ENCODE measurements at regions not wholly inside any gene's neighbourhood (a gene's known extent, or its start where the extent isn't known, plus 50 kb on each side); places are given as distances from the start of the nearest gene placed in this dataset.

- FAIRE-seq = no peak
Measured at GRCh38 chr16:63200940-63201339, 1164.7 kb upstream of the CDH8 start.

GRCh38 chr16:63195336-63195735 is 1159.1 kb upstream of the CDH8 start:
- FAIRE-seq (no peak), DNase-seq (ENCODE audit: low read depth) (no peak)
- TF ChIP-seq CTCF (IDR thresholded peaks at IDR 0.05; ENCODE audit: insufficient read depth, low read length, severe bottlenecking) = no peak
- Histone ChIP-seq H3K36me3 (ENCODE audit: control insufficient read depth, insufficient read depth, low read length) (no peaks in the 10 kb centered on the region), H3K4me3 (ENCODE audit: low read depth, low read length) (no peak overlapping the region), H3K27me3 (ENCODE audit: control insufficient read depth, insufficient read depth, low read length) (no peaks in the 10 kb centered on the region)

More at GRCh38 chr16:63200940-63201339, 1164.7 kb upstream of the CDH8 start:
- H3K36me3 ChIP-seq (ENCODE audit: control insufficient read depth, insufficient read depth, low read length) = no peaks in the 10 kb centered on the region
- no peaks in the 10 kb centered on the region for H3K27me3 ChIP-seq (ENCODE audit: control insufficient read depth, insufficient read depth, low read length)
- no peak for DNase-seq (ENCODE audit: low read depth)
- no peak overlapping the region for H3K4me3 ChIP-seq (ENCODE audit: low read depth, low read length)
- TF ChIP-seq CTCF (IDR thresholded peaks at IDR 0.05; ENCODE audit: insufficient read depth, low read length, severe bottlenecking) = no peak

GRCh38 chr16:63192980-63193379 is 1156.7 kb upstream of the CDH8 start:
- no peak for TF ChIP-seq CTCF (IDR thresholded peaks at IDR 0.05; ENCODE audit: insufficient read depth, low read length, severe bottlenecking)
- no peaks in the 10 kb centered on the region for H3K36me3 ChIP-seq (ENCODE audit: control insufficient read depth, insufficient read depth, low read length)
- no peak for FAIRE-seq
- H3K4me3 ChIP-seq (ENCODE audit: low read depth, low read length) = no peak overlapping the region
- DNase-seq (ENCODE audit: low read depth) = no peak
- no peaks in the 10 kb centered on the region for H3K27me3 ChIP-seq (ENCODE audit: control insufficient read depth, insufficient read depth, low read length)

GRCh38 chr16:63188086-63188771 is 1152.0 kb upstream of the CDH8 start:
- Histone ChIP-seq H3K27me3 (ENCODE audit: control insufficient read depth, insufficient read depth, low read length) (no peaks in the 10 kb centered on the region), H3K36me3 (ENCODE audit: control insufficient read depth, insufficient read depth, low read length) (no peaks in the 10 kb centered on the region), H3K4me3 (ENCODE audit: low read depth, low read length) (no peak overlapping the region)
- FAIRE-seq = no peak
- DNase-seq (ENCODE audit: low read depth) = no peak
- no peak for TF ChIP-seq CTCF (IDR thresholded peaks at IDR 0.05; ENCODE audit: insufficient read depth, low read length, severe bottlenecking)

GRCh38 chr16:63187638-63188037 is 1151.4 kb upstream of the CDH8 start:
- H3K36me3 ChIP-seq (ENCODE audit: control insufficient read depth, insufficient read depth, low read length) = no peaks in the 10 kb centered on the region
- FAIRE-seq (no peak), DNase-seq (ENCODE audit: low read depth) (no peak)
- no peak overlapping the region for H3K4me3 ChIP-seq (ENCODE audit: low read depth, low read length)
- TF ChIP-seq CTCF (IDR thresholded peaks at IDR 0.05; ENCODE audit: insufficient read depth, low read length, severe bottlenecking) = no peak
- H3K27me3 ChIP-seq (ENCODE audit: control insufficient read depth, insufficient read depth, low read length) = no peaks in the 10 kb centered on the region

- Histone ChIP-seq H3K27me3 (ENCODE audit: control insufficient read depth, insufficient read depth, low read length) (no peaks in the 10 kb centered on the region), H3K4me3 (ENCODE audit: low read depth, low read length) (no peak overlapping the region), H3K36me3 (ENCODE audit: control insufficient read depth, insufficient read depth, low read length) (no peaks in the 10 kb centered on the region)
- FAIRE-seq (no peak), DNase-seq (ENCODE audit: low read depth) (no peak)
- TF ChIP-seq CTCF (IDR thresholded peaks at IDR 0.05; ENCODE audit: insufficient read depth, low read length, severe bottlenecking) = no peak
Measured at GRCh38 chr16:63185235-63185780, 1149.1 kb upstream of the CDH8 start.

All from bronchial epithelial cell (primary cell).